GM12873 (cell line): ENCODE measurements at regions not wholly inside any gene's neighbourhood (a gene's known extent, or its start where the extent isn't known, plus 50 kb on each side); places are given as distances from the start of the nearest gene placed in this dataset.

Source experiments
- CTCF ChIP-seq: IDR thresholded peaks from 2 replicates; pipeline ENCODE4 v1.5.1; 2012; ENCODE audit warnings: low read depth, mild to moderate bottlenecking, moderate library complexity, low read length, control low read depth; ENCODE audit not compliant: insufficient read depth; ENCODE audit errors: missing control alignments

GRCh38 chr21:36260030-36260787 is 59.8 kb upstream of the MORC3 start:
- TF ChIP-seq CTCF, result peak; percentile 75

- no peak for TF ChIP-seq CTCF
Measured at GRCh38 chr21:36260802-36261201, 59.2 kb upstream of the MORC3 start.

GRCh38 chr21:36261459-36261858 is 58.5 kb upstream of the MORC3 start:
- TF ChIP-seq CTCF, result no peak

- TF ChIP-seq CTCF, result no peak
Measured at GRCh38 chr21:36263797-36264196, 56.2 kb upstream of the MORC3 start.

GRCh38 chr21:36265431-36265830 is 54.6 kb upstream of the MORC3 start:
- no peak for TF ChIP-seq CTCF
